Panc1 (cell line): ENCODE measurements at regions not wholly inside any gene's neighbourhood (a gene's known extent, or its start where the extent isn't known, plus 50 kb on each side); places are given as distances from the start of the nearest gene placed in this dataset.
"Not testable (repeated sequence)": the region's sequence is repeated elsewhere in the genome, so short reads cannot be mapped to it uniquely, and the experiment has no call there.

Experiments used
- ATAC-seq: fragments of 200-7000 bp; cut with Tn5 transposase; 2 replicates; pipeline ENCODE4 v1.9.1; 2020; ENCODE audit warnings: mild to moderate bottlenecking, moderate library complexity
- BruUV-seq: library from RNA; stranded (reverse); fragments of 400-500 nt; replicated peaks from 2 replicates; lab custom pipeline; 2021; lab: Mats Ljungman, UMichigan
- CTCF ChIA-PET: fragments of 300-600 bp; sonication (Branson Sonifier 250); formaldehyde crosslinking; loops from one replicate; lab custom pipeline; 2022; ENCODE audit warnings: antibody characterized with exemption; lab: Charles Lee
- POLR2A ChIA-PET: fragments of 300-600 bp; sonication (Branson Sonifier 250); formaldehyde crosslinking; loops from one replicate; lab custom pipeline; 2022; ENCODE audit warnings: antibody characterized with exemption; lab: Charles Lee
- DNase-seq: peaks from one replicate; pipeline ENCODE4 v3.0.0-alpha.2; 2010; ENCODE audit warnings: low read depth, low spot score
- H3K27ac ChIP-seq: 2 replicates; pipeline ENCODE4 v1.5.1; 2011; ENCODE audit warnings: mild to moderate bottlenecking, low read length, inconsistent platforms
- H3K27me3 ChIP-seq: fragments of 200-500 bp; sonication (Bioruptor generic); 2 replicates; pipeline ENCODE4 v1.6.0; 2014; ENCODE audit warnings: low read length, inconsistent platforms; ENCODE audit not compliant: control insufficient read depth, insufficient read depth
- H3K36me3 ChIP-seq: fragments of 200-500 bp; sonication (Bioruptor generic); 2 replicates; pipeline ENCODE4 v1.5.1; 2014; ENCODE audit warnings: inconsistent platforms, mild to moderate bottlenecking, low read length, moderate library complexity; ENCODE audit not compliant: control insufficient read depth, insufficient read depth
- H3K4me1 ChIP-seq: 2 replicates; pipeline ENCODE4 v1.5.1; 2011; ENCODE audit warnings: inconsistent platforms, mild to moderate bottlenecking, low read length, moderate library complexity; ENCODE audit not compliant: control insufficient read depth, insufficient read depth
- H3K4me3 ChIP-seq, 2 experiments: 2 replicates each; pipeline ENCODE4 v1.5.1; 2011 to 2012; ENCODE audit warnings: low read depth in 2 of 2, low read length in 2 of 2, mild to moderate bottlenecking in 2 of 2, inconsistent platforms in 1 of 2, moderate library complexity in 1 of 2
- H3K9me3 ChIP-seq: fragments of 200-500 bp; sonication (Bioruptor generic); 2 replicates; pipeline ENCODE4 v1.5.1; 2014; ENCODE audit warnings: low read depth, mild to moderate bottlenecking, inconsistent platforms, low read length, moderate library complexity; ENCODE audit not compliant: control insufficient read depth, insufficient read depth
- CTCF ChIP-seq: fragments of 450-650 bp; IDR thresholded peaks from 2 replicates; pipeline ENCODE4 v1.5.1; 2017; ENCODE audit warnings: mild to moderate bottlenecking
- POLR2AphosphoS5 ChIP-seq: IDR thresholded peaks from 2 replicates; pipeline ENCODE4 v1.6.1; 2012; ENCODE audit warnings: mild to moderate bottlenecking, low read depth, low read length, moderate library complexity
- REST ChIP-seq, 2 experiments: IDR thresholded peaks; 2 replicates each; pipeline ENCODE4 v1.6.1; 2011 to 2012; ENCODE audit warnings: low read depth in 2 of 2, control low read depth in 1 of 2, low read length in 1 of 2, mild to moderate bottlenecking in 1 of 2, moderate library complexity in 1 of 2; ENCODE audit not compliant: insufficient read depth in 1 of 2
- SIN3A ChIP-seq: IDR thresholded peaks from 2 replicates; pipeline ENCODE4 v1.6.1; 2012; ENCODE audit warnings: low read depth, mild to moderate bottlenecking, low read length, moderate library complexity, borderline replicate concordance; ENCODE audit not compliant: insufficient read depth
- TCF7L2 ChIP-seq: IDR thresholded peaks from 2 replicates; pipeline ENCODE4 v1.6.1; 2011; ENCODE audit warnings: mild to moderate bottlenecking, low read depth, low read length, inconsistent platforms
- in situ Hi-C: cut with HindIII; loops from 2 replicates; pipeline ENCODE4 v1.10.0; 2016; ENCODE audit warnings: low sequenced_read_pairs, low pct_unique_long_range_greater_than_20kb
- intact Hi-C: fragments of 100-400 bp; cut with micrococcal nuclease; formaldehyde crosslinking; loops from one replicate; pipeline ENCODE4 v1.10.0; 2022; ENCODE audit not compliant: unreplicated experiment

- CTCF ChIA-PET, result interaction anchor here (0.6 kb wide), 1 partner anchor 413 kb away, joined by 3 read pairs; no protein-coding TSS in a partner anchor
- H3K4me1 ChIP-seq, in situ Hi-C loops, POLR2A ChIA-PET, intact Hi-C loops, ATAC-seq, H3K4me3 ChIP-seq, H3K27me3 ChIP-seq, BruUV-seq, H3K36me3 ChIP-seq, H3K27ac ChIP-seq, DNase-seq, H3K9me3 ChIP-seq: not testable (repeated sequence)
Observed at GRCh38 chrX:136934652-136935051, 54.1 kb upstream of the RBMX start.

- no peaks in the 10 kb centered on the region for H3K36me3 ChIP-seq
- POLR2A ChIA-PET, result no interaction called here
- TF ChIP-seq REST (IDR thresholded peaks at IDR 0.05; ENCODE audit: insufficient read depth in 1 of 2, low read depth in 2 of 2, low read length in 1 of 2), result no peak
- no peak for TF ChIP-seq POLR2AphosphoS5
- TF ChIP-seq CTCF, result no peak
- TF ChIP-seq TCF7L2, result no peak
- TF ChIP-seq SIN3A, result no peak
- intact Hi-C loops (no loop called here), in situ Hi-C loops (no loop called here)
- H3K27me3 ChIP-seq, result no peaks in the 10 kb centered on the region
- no TSS peak for BruUV-seq
- CTCF ChIA-PET, result interaction anchor here (0.6 kb wide), 1 partner anchor 412 kb away, joined by 3 read pairs; no protein-coding TSS in a partner anchor
- H3K9me3 ChIP-seq, result no peaks in the 10 kb centered on the region
- ATAC-seq (no peak), DNase-seq (no peak)
- no peak overlapping the region for H3K4me3 ChIP-seq
- H3K27ac ChIP-seq, result no peak overlapping the region
- H3K4me1 ChIP-seq, result no peaks in the 10 kb centered on the region
Observed at GRCh38 chrX:136933611-136934145, 53.2 kb upstream of the RBMX start.

- BruUV-seq, result no TSS peak
- no peaks in the 10 kb centered on the region for H3K9me3 ChIP-seq
- H3K27ac ChIP-seq, result no peak overlapping the region
- no peaks in the 10 kb centered on the region for H3K27me3 ChIP-seq
- intact Hi-C loops (no loop called here), in situ Hi-C loops (no loop called here)
- ChIA-PET CTCF (interaction anchor here (0.7 kb wide), 1 partner anchor 223 kb away, joined by 10 read pairs; no protein-coding TSS in a partner anchor), POLR2A (no interaction called here)
- no peaks in the 10 kb centered on the region for H3K4me1 ChIP-seq
- TF ChIP-seq CTCF, result no peak
- TF ChIP-seq REST (IDR thresholded peaks at IDR 0.05; ENCODE audit: insufficient read depth in 1 of 2, low read depth in 2 of 2, low read length in 1 of 2), result no peak
- TF ChIP-seq TCF7L2, result no peak
- no peak for TF ChIP-seq POLR2AphosphoS5
- TF ChIP-seq SIN3A, result no peak
- H3K36me3 ChIP-seq, result no peaks in the 10 kb centered on the region
- no peak overlapping the region for H3K4me3 ChIP-seq
- ATAC-seq, result no peak
- no peak for DNase-seq
Observed at GRCh38 chrX:136931661-136932060, 51.1 kb upstream of the RBMX start.
